ENCODE measurements at regions not wholly inside any gene's neighbourhood (a gene's known extent, or its start where the extent isn't known, plus 50 kb on each side); places are given as distances from the start of the nearest gene placed in this dataset.
"Not testable (repeated sequence)": the region's sequence is repeated elsewhere in the genome, so short reads cannot be mapped to it uniquely, and the experiment has no call there.

GRCh38 chr1:234911787-234912186 lies 216.8 kb downstream of the TOMM20 start:
- Histone ChIP-seq H3K18ac (ENCODE audit: insufficient read length, low read depth, low read length) (no peak overlapping the region), H3K4me2 (ENCODE audit: insufficient read depth, insufficient read length, low read length) (no peak overlapping the region), H2BK5ac (ENCODE audit: insufficient read length, low read length) (no peak overlapping the region), H4K8ac (replicated peaks; ENCODE audit: insufficient read length, low read depth, low read length) (no peak overlapping the region), H4K5ac (ENCODE audit: insufficient read length, low read depth, low read length) (no peak overlapping the region), H2BK12ac (ENCODE audit: insufficient read length, low read depth, low read length) (no peak overlapping the region), H3K9me3 (ENCODE audit: control insufficient read depth, low read depth, low read length) (no peaks in the 10 kb centered on the region), H3K23ac (ENCODE audit: insufficient read length, low read depth, low read length) (no peak overlapping the region), H2BK15ac (ENCODE audit: low read depth, low read length) (no peak overlapping the region), H3K79me2 (ENCODE audit: insufficient read depth, low read length) (no peaks in the 10 kb centered on the region), H2BK120ac (ENCODE audit: low read depth, low read length, poor library complexity, severe bottlenecking) (no peak overlapping the region), H3K56ac (ENCODE audit: insufficient read length, low read depth, low read length) (no peak overlapping the region), H3K23me2 (ENCODE audit: insufficient read length, low read depth, low read length, poor library complexity, severe bottlenecking) (no peaks in the 10 kb centered on the region), H4K20me1 (ENCODE audit: control insufficient read depth, insufficient read depth, insufficient read length) (no peaks in the 10 kb centered on the region), H3K27ac (ENCODE audit: insufficient read length, low read depth, low read length) (no peak overlapping the region), H3K14ac (ENCODE audit: insufficient read depth, low read length) (no peak overlapping the region), H3K4ac (ENCODE audit: low read depth, low read length) (no peak overlapping the region), H2AK5ac (ENCODE audit: insufficient read length, low read length) (no peak overlapping the region), H4K91ac (ENCODE audit: insufficient read length, low read depth, low read length) (no peak overlapping the region), H3K9ac (ENCODE audit: extremely low read depth, insufficient read length, low read length) (no peak overlapping the region), H2AFZ (ENCODE audit: low read length) (no peak overlapping the region), H3K4me1 (ENCODE audit: insufficient read depth, low read length) (peaks cover 9% of the 10 kb centered on the region; the same call in 1 of the 2 replicates), H3K79me1 (ENCODE audit: insufficient read depth, low read depth, low read length, poor library complexity, severe bottlenecking) (no peaks in the 10 kb centered on the region), H2BK20ac (ENCODE audit: low read depth, low read length, poor library complexity, severe bottlenecking) (no peak overlapping the region), H3T11ph (ENCODE audit: low read length) (no peak overlapping the region), H3K27me3 (ENCODE audit: insufficient read depth, low read length) (no peaks in the 10 kb centered on the region)
- Mint-ChIP-seq H3K9me3 (peaks cover 2 to 8% of the 10 kb centered on the region in 2 experiments; a peak in 4 of 5 replicates), H3K27ac (peak overlapping the region in 2 of 3 experiments; percentile 33 to 34; a peak in 2 of 7 replicates), H3K4me1 (peaks cover 34 to 41% of the 10 kb centered on the region in 2 experiments), H3K27me3 (ENCODE audit: low read depth) (peaks cover 21% of the 10 kb centered on the region), H3K4me3 (no peak overlapping the region), H3K36me3 (ENCODE audit: insufficient read depth in 1 of 3, low read depth in 3 of 3) (peaks cover 0 to 8% (median 3%) of the 10 kb centered on the region in 3 experiments; a peak in 5 of 7 replicates)
- WGBS (ENCODE audit: extremely low coverage, insufficient read length, low lambda C conversion rate), result no CpG with 5 or more reads among the region's 8 CpGs
- no peak for DNase-seq
- no peak for TF ChIP-seq CTCF (conservative IDR thresholded peaks at IDR 0.05)

- H3K79me2 ChIP-seq (ENCODE audit: insufficient read depth, low read length); H3K9ac ChIP-seq (ENCODE audit: extremely low read depth, insufficient read length, low read length); H4K8ac ChIP-seq (replicated peaks; ENCODE audit: insufficient read length, low read depth, low read length); H3K18ac ChIP-seq (ENCODE audit: insufficient read length, low read depth, low read length); H3K4me1 ChIP-seq (ENCODE audit: insufficient read depth, low read length); H3K56ac ChIP-seq (ENCODE audit: insufficient read length, low read depth, low read length); H2AFZ ChIP-seq (ENCODE audit: low read length); H3K4ac ChIP-seq (ENCODE audit: low read depth, low read length); H3K4me2 ChIP-seq (ENCODE audit: insufficient read depth, insufficient read length, low read length); H3K9me3 Mint-ChIP-seq; H4K5ac ChIP-seq (ENCODE audit: insufficient read length, low read depth, low read length); H4K20me1 ChIP-seq (ENCODE audit: control insufficient read depth, insufficient read depth, insufficient read length); H3K27ac ChIP-seq (ENCODE audit: insufficient read length, low read depth, low read length); H3K4me3 Mint-ChIP-seq; DNase-seq; H3T11ph ChIP-seq (ENCODE audit: low read length); H3K23ac ChIP-seq (ENCODE audit: insufficient read length, low read depth, low read length); H3K23me2 ChIP-seq (ENCODE audit: insufficient read length, low read depth, low read length, poor library complexity, severe bottlenecking); H3K9me3 ChIP-seq (ENCODE audit: control insufficient read depth, low read depth, low read length); H2AK5ac ChIP-seq (ENCODE audit: insufficient read length, low read length); H3K36me3 Mint-ChIP-seq (ENCODE audit: insufficient read depth in 1 of 3, low read depth in 3 of 3); H2BK20ac ChIP-seq (ENCODE audit: low read depth, low read length, poor library complexity, severe bottlenecking); H3K79me1 ChIP-seq (ENCODE audit: insufficient read depth, low read depth, low read length, poor library complexity, severe bottlenecking); H2BK15ac ChIP-seq (ENCODE audit: low read depth, low read length); H3K27me3 ChIP-seq (ENCODE audit: insufficient read depth, low read length); H2BK5ac ChIP-seq (ENCODE audit: insufficient read length, low read length); H2BK120ac ChIP-seq (ENCODE audit: low read depth, low read length, poor library complexity, severe bottlenecking); H2BK12ac ChIP-seq (ENCODE audit: insufficient read length, low read depth, low read length); H4K91ac ChIP-seq (ENCODE audit: insufficient read length, low read depth, low read length); H3K14ac ChIP-seq (ENCODE audit: insufficient read depth, low read length): not testable (repeated sequence)
- H3K27me3 Mint-ChIP-seq (ENCODE audit: low read depth), result peaks cover 21% of the 10 kb centered on the region
- WGBS (ENCODE audit: extremely low coverage, insufficient read length, low lambda C conversion rate), result no CpG with 5 or more reads among the region's 5 CpGs
- H3K27ac Mint-ChIP-seq, result peak overlapping the region in 1 of 3 experiments; percentile 34; a peak in 1 of 7 replicates
- peaks cover 34 to 43% of the 10 kb centered on the region in 2 experiments for H3K4me1 Mint-ChIP-seq
Observed at GRCh38 chr1:234911136-234911535, 217.5 kb downstream of the TOMM20 start.

Data from H9 (cell line).